Left ventricle myocardium inferior (tissue), 1 donor: ENCODE measurements at regions not wholly inside any gene's neighbourhood (a gene's known extent, or its start where the extent isn't known, plus 50 kb on each side); places are given as distances from the start of the nearest gene placed in this dataset.

ENCODE experiments used
- DNase-seq: peaks from one replicate; pipeline ENCODE4 v3.0.0-alpha.2; 2020
- H3K27ac ChIP-seq: fragments of 200-600 bp; replicated peaks from 2 replicates; pipeline ENCODE4 v1.8.0; 2021
- H3K27me3 ChIP-seq: fragments of 200-600 bp; 2 replicates; pipeline ENCODE4 v1.8.0; 2021; ENCODE audit warnings: low read depth
- H3K36me3 ChIP-seq: fragments of 200-600 bp; 2 replicates; pipeline ENCODE4 v1.8.0; 2021
- H3K4me1 ChIP-seq: fragments of 200-600 bp; 2 replicates; pipeline ENCODE4 v1.8.0; 2021
- H3K4me3 ChIP-seq: fragments of 200-600 bp; 2 replicates; pipeline ENCODE4 v1.8.0; 2021; ENCODE audit warnings: mild to moderate bottlenecking, moderate library complexity
- H3K9me3 ChIP-seq: fragments of 200-600 bp; replicated peaks from 2 replicates; pipeline ENCODE4 v1.8.0; 2021
- CTCF ChIP-seq: fragments of 200-600 bp; IDR thresholded peaks from 2 replicates; pipeline ENCODE4 v1.8.0; 2021; ENCODE audit warnings: antibody characterized with exemption, mild to moderate bottlenecking, borderline replicate concordance
- intact Hi-C: fragments of 100-400 bp; cut with micrococcal nuclease; formaldehyde crosslinking; loops from one replicate; pipeline ENCODE4 v1.11.0; 2022
- donor health status: DM: no; HTN: yes; CAD: no; lungs with severe emphysema.

- no peak overlapping the region for H3K27ac ChIP-seq
- intact Hi-C loops, result no loop called here
- no peaks in the 10 kb centered on the region for H3K36me3 ChIP-seq
- peak; percentile 6 for DNase-seq
- no peak overlapping the region for H3K4me3 ChIP-seq
- no peak for TF ChIP-seq CTCF
- H3K9me3 ChIP-seq, result no peaks in the 10 kb centered on the region
- H3K27me3 ChIP-seq, result peaks cover 69% of the 10 kb centered on the region
- peaks cover 16% of the 10 kb centered on the region for H3K4me1 ChIP-seq
Measured at GRCh38 chr21:43274022-43274945, 105.5 kb downstream of the CRYAA start.

- H3K36me3 ChIP-seq, result no peaks in the 10 kb centered on the region
- H3K9me3 ChIP-seq, result no peaks in the 10 kb centered on the region
- DNase-seq, result no peak
- no peak for TF ChIP-seq CTCF
- H3K27me3 ChIP-seq, result peaks cover 63% of the 10 kb centered on the region
- no peak overlapping the region for H3K27ac ChIP-seq
- peaks cover 13% of the 10 kb centered on the region for H3K4me1 ChIP-seq
- intact Hi-C loops, result no loop called here
- H3K4me3 ChIP-seq, result no peak overlapping the region
Measured at GRCh38 chr21:43273708-43274021, 104.9 kb downstream of the CRYAA start.

- Histone ChIP-seq H3K27ac (no peak overlapping the region), H3K9me3 (no peaks in the 10 kb centered on the region), H3K4me3 (no peak overlapping the region), H3K27me3 (peaks cover 59% of the 10 kb centered on the region), H3K36me3 (no peaks in the 10 kb centered on the region), H3K4me1 (peaks cover 8% of the 10 kb centered on the region)
- intact Hi-C loops, result no loop called here
- TF ChIP-seq CTCF, result no peak
- DNase-seq, result peak; percentile 4
Measured at GRCh38 chr21:43273016-43273707, 104.4 kb downstream of the CRYAA start.

GRCh38 chr21:43272591-43272990, 103.8 kb downstream of the CRYAA start:
- Histone ChIP-seq H3K4me1 (peaks cover 4% of the 10 kb centered on the region), H3K36me3 (no peaks in the 10 kb centered on the region), H3K9me3 (no peaks in the 10 kb centered on the region), H3K27ac (no peak overlapping the region), H3K27me3 (peaks cover 54% of the 10 kb centered on the region), H3K4me3 (no peak overlapping the region)
- TF ChIP-seq CTCF, result no peak
- DNase-seq, result peak; percentile 6
- intact Hi-C loops, result no loop called here

GRCh38 chr21:43271452-43272020, 102.7 kb downstream of the CRYAA start:
- Histone ChIP-seq H3K4me1 (no peaks in the 10 kb centered on the region), H3K4me3 (no peak overlapping the region), H3K36me3 (no peaks in the 10 kb centered on the region), H3K9me3 (no peaks in the 10 kb centered on the region), H3K27ac (no peak overlapping the region), H3K27me3 (peaks cover 45% of the 10 kb centered on the region)
- TF ChIP-seq CTCF, result no peak
- DNase-seq, result peak; percentile 4
- intact Hi-C loops, result no loop called here
